H1 (cell line): ENCODE measurements at regions not wholly inside any gene's neighbourhood (a gene's known extent, or its start where the extent isn't known, plus 50 kb on each side); places are given as distances from the start of the nearest gene placed in this dataset.

ENCODE experiments used
- BCL11A ChIP-seq, 2 experiments: IDR thresholded peaks; one replicate each; pipeline ENCODE4 v1.6.1; 2011; ENCODE audit warnings: low read depth in 2 of 2, low read length in 2 of 2, mild to moderate bottlenecking in 2 of 2
- JUND ChIP-seq: IDR thresholded peaks from 2 replicates; pipeline ENCODE4 v1.6.1; 2011; ENCODE audit warnings: mild to moderate bottlenecking, improper control_type of control experiment, low read length
- RAD21 ChIP-seq, 2 experiments: IDR thresholded peaks in 1 of 2; conservative IDR thresholded peaks in 1 of 2; 2 replicates each; pipeline ENCODE4 v1.6.1; 2011; ENCODE audit warnings: low read depth in 2 of 2, low read length in 2 of 2, improper control_type of control experiment in 1 of 2, inconsistent platforms in 1 of 2, mild to moderate bottlenecking in 1 of 2, moderate library complexity in 1 of 2
- SP2 ChIP-seq: IDR thresholded peaks from 2 replicates; pipeline ENCODE4 v1.6.1; 2012; ENCODE audit warnings: mild to moderate bottlenecking, low read length, inconsistent platforms
- SUZ12 ChIP-seq: fragments of 200-600 bp; sonication (generic); IDR thresholded peaks from 2 replicates; pipeline ENCODE4 v1.6.1; 2012; ENCODE audit warnings: mild to moderate bottlenecking, inconsistent platforms, low read length, moderate library complexity, mixed read lengths
- TF ChIP-seq, protein P1 (sequence below): IDR thresholded peaks from 2 replicates; pipeline ENCODE4 v1.6.1; 2011; ENCODE audit warnings: low read depth, mild to moderate bottlenecking, low read length; ENCODE audit not compliant: insufficient read depth

DNA sequence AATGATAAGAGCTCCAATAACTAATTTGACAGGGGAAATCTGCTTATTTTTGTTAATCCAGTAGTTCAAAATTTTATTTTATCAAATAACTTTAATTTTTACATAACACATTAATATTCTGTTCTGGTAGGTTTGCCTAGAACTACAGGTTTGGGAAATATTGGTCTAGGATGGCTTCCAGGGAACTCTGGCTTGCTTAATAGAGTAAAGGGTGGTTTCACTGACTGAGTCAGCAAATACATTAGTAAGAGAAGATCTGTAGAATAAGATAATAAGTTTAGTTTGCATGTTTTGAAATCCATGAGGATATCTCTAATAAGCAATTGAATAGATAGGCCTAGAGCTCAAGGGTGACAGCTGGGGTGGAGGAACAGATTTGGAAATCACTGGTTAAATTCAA is 500.7 kb downstream of the ZNF674 start (continued):
- TF ChIP-seq JUND, result no peak
- no peak for TF ChIP-seq BCL11A (IDR thresholded peaks at IDR 0.05; ENCODE audit: low read depth in 2 of 2, low read length in 2 of 2)
- TF ChIP-seq RAD21 (IDR thresholded peaks at IDR 0.05 in 1 of 2, conservative IDR thresholded peaks at IDR 0.05 in 1 of 2; ENCODE audit: low read depth in 2 of 2, low read length in 2 of 2), result no peak
- TF ChIP-seq, protein P1, sequence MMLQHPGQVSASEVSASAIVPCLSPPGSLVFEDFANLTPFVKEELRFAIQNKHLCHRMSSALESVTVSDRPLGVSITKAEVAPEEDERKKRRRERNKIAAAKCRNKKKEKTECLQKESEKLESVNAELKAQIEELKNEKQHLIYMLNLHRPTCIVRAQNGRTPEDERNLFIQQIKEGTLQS, result no peak
- no peak for TF ChIP-seq SUZ12
- no peak for TF ChIP-seq SP2
- TF ChIP-seq, all 59 proteins: peak for 0
